AG09319 (cell line): ENCODE measurements at regions not wholly inside any gene's neighbourhood (a gene's known extent, or its start where the extent isn't known, plus 50 kb on each side); places are given as distances from the start of the nearest gene placed in this dataset.

Experiments
- DNase-seq: peaks from one replicate; pipeline ENCODE4 v3.0.0-alpha.2; 2010; ENCODE audit warnings: low read depth; ENCODE audit errors: extremely low read depth
- TF ChIP-seq, protein P1 (sequence below): IDR thresholded peaks from 2 replicates; pipeline ENCODE4 v1.5.1; 2011; ENCODE audit warnings: low read depth, mild to moderate bottlenecking, inconsistent platforms, low read length, moderate library complexity

- TF ChIP-seq, protein P1, sequence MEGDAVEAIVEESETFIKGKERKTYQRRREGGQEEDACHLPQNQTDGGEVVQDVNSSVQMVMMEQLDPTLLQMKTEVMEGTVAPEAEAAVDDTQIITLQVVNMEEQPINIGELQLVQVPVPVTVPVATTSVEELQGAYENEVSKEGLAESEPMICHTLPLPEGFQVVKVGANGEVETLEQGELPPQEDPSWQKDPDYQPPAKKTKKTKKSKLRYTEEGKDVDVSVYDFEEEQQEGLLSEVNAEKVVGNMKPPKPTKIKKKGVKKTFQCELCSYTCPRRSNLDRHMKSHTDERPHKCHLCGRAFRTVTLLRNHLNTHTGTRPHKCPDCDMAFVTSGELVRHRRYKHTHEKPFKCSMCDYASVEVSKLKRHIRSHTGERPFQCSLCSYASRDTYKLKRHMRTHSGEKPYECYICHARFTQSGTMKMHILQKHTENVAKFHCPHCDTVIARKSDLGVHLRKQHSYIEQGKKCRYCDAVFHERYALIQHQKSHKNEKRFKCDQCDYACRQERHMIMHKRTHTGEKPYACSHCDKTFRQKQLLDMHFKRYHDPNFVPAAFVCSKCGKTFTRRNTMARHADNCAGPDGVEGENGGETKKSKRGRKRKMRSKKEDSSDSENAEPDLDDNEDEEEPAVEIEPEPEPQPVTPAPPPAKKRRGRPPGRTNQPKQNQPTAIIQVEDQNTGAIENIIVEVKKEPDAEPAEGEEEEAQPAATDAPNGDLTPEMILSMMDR: no peak
- no peak for DNase-seq
These were observed 116.3 kb upstream of the CPEB4 start for GRCh38 chr5:173771725-173772383.

DNA sequence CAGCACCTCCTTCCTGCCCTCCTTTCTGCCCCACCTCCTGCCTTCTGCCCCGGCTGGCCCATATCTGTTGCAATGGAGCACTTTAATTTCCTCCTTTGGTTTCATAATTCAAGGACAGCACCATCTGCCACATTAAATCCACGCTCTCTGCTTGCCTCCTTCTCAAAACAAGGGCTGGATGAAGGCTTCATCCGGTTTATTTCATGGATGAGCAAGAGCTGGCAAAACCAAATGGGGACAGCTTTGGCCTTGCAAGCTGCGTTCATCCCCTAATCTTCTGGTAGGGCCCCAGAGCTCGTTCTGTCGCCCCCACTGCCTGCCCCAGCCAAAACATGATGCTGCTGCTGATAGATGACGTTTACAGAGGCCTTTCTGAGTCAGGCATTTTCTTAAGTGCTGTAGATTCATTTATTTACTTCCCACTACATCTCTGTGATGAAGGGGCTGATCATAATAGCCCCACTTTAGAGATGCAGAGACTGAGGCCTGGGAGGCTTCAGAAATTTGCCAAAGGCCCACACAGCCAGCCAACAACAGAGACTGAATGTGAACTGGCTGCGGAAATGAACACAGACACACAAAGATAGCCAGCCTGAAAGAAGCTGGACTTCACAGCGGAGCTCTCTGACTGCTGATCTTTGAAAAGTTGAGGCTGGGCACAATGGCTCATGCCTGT, 115.6 kb upstream of the CPEB4 start:
- TF ChIP-seq, protein P1: no peak
- DNase-seq: no peak

DNA sequence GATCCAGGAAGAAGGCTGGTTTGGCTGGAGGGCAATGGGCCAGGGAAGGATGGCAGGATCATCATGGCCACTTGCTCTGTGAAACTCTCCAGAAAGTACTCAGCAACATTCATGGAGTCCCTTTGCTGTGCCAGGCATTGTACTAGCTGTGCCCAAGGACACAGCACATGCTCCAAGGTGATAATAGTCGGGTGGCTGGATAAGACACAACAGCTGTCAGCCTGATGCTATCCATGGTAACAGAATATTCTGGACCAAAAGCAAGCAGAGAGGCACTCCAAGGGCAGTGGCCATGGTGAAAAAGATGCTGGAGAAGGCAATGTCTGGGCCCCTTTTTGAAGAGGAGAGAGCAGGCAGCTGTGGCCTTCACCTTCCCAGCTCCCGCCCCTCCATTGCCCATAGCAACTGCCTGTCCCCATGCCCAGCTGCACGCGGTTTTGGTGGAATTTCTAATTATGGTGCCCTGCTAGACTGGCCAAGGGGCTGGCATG, 113.8 kb upstream of the CPEB4 start:
- TF ChIP-seq, protein P1: no peak

DNA sequence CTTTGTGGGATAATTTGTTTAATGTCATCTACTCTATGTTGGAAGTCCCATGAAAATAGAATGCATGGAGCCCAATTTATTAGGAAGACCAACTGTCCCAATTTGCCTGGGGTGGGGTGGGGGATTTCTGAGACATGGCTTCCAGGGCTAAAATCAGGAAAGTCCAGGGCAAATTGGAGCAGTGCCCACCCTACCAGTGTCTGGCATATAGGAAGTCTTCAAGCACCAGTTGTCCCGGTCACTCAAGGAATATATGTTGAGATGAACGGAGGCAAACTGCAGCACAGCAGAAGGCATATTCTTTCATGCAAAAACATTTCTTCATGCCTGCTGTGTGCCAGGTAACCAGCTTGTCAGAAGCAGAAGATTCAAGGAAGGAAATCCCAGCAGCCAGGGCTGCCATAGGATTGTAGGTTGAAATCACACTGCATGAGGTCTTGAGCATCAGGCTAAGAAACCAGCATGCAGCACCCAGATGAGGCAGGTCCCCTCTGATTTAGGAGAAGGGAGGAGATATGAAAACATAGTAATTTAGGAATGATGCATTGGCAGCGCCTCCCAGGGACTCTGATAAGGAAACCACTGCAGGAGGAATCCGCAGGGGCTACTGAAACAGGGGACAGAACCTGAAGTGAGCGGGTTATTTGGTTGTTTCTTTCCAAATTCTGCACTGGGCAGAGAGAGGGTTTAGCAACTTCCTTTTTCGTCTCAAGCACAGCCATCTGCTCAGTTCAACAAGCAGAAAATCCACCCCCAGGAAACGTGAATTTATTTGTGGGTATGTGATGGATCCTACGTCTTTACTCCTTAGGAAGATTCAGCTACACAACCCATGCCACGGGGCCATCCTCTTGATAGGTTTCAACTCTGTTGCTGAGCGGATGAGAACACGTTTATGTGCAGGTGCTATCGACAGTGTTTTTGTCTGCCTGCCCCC, 112.6 kb upstream of the CPEB4 start:
- TF ChIP-seq, protein P1: no peak

More for the DNA sequence above, 113.8 kb upstream of the CPEB4 start:
- no peak for DNase-seq

DNA sequence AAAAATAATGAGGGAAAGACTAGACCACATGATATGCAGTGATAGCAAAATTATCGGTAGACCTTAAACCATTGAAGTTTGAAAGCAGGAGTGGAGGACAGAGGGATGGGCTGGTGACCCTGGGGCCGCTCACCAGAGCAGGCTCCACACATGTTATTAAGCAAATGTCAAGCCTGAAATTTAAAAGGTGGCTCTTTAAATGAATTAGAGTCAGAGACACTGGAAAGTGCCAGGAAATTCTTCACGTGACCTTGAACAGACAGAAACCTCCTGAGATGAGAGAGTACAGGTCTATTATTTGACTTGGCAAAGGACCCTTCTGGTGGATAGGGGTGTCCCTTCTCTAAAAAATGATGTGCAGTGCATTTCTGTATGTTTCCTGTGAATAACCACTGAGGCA, 111.0 kb upstream of the CPEB4 start:
- DNase-seq: no peak
- TF ChIP-seq, protein P1: no peak

More for the DNA sequence above, 112.6 kb upstream of the CPEB4 start:
- DNase-seq: no peak

GRCh38 chr5:173777674-173778073, 110.5 kb upstream of the CPEB4 start:
- DNase-seq: no peak
- TF ChIP-seq, protein P1: no peak
